ENCODE measurements at regions not wholly inside any gene's neighbourhood (a gene's known extent, or its start where the extent isn't known, plus 50 kb on each side); places are given as distances from the start of the nearest gene placed in this dataset.

GRCh38 chr2:196224756-196225155 lies 53.4 kb upstream of the STK17B start:
- no peak for DNase-seq (ENCODE audit: low spot score)

GRCh38 chr2:196225213-196225612 lies 53.8 kb upstream of the STK17B start:
- no peak for DNase-seq (ENCODE audit: low spot score)

- DNase-seq (ENCODE audit: low spot score) = no peak
These were observed 54.8 kb upstream of the STK17B start for GRCh38 chr2:196226058-196226706.

GRCh38 chr2:196226707-196227065 lies 55.3 kb upstream of the STK17B start:
- no peak for DNase-seq (ENCODE audit: low spot score)

- no peak for DNase-seq (ENCODE audit: low spot score)
These were observed 57.6 kb upstream of the STK17B start for GRCh38 chr2:196229013-196229412.

- DNase-seq (ENCODE audit: low spot score) = no peak
These were observed 58.9 kb upstream of the STK17B start for GRCh38 chr2:196230061-196230854.

- no peak for DNase-seq (ENCODE audit: low spot score)
These were observed 61.8 kb upstream of the STK17B start for GRCh38 chr2:196233021-196233804.

- no peak for DNase-seq (ENCODE audit: low spot score)
These were observed 62.6 kb upstream of the STK17B start for GRCh38 chr2:196233805-196234475.

- no peak for DNase-seq (ENCODE audit: low spot score)
These were observed 63.3 kb upstream of the STK17B start for GRCh38 chr2:196234672-196235071.

- DNase-seq (ENCODE audit: low spot score) = no peak
These were observed 67.5 kb upstream of the STK17B start for GRCh38 chr2:196238836-196239380.

GRCh38 chr2:196239622-196240587 lies 68.5 kb upstream of the STK17B start:
- DNase-seq (ENCODE audit: low spot score) = peak; percentile 71

GRCh38 chr2:196241175-196241574 lies 69.8 kb upstream of the STK17B start:
- DNase-seq (ENCODE audit: low spot score) = no peak

GRCh38 chr2:196242131-196242620 lies 70.8 kb upstream of the STK17B start:
- peak; percentile 35 for DNase-seq (ENCODE audit: low spot score)

GRCh38 chr2:196244516-196244915 lies 73.1 kb upstream of the STK17B start:
- no peak for DNase-seq (ENCODE audit: low spot score)

- no peak for DNase-seq (ENCODE audit: low spot score)
These were observed 73.6 kb upstream of the STK17B start for GRCh38 chr2:196244966-196245365.

- no peak for DNase-seq (ENCODE audit: low spot score)
These were observed 74.2 kb upstream of the STK17B start for GRCh38 chr2:196245378-196246140.

- no peak for DNase-seq (ENCODE audit: low spot score)
These were observed 76.0 kb upstream of the STK17B start for GRCh38 chr2:196247114-196247975.

GRCh38 chr2:196247976-196248280 lies 76.5 kb upstream of the STK17B start:
- DNase-seq (ENCODE audit: low spot score) = no peak

- no peak for DNase-seq (ENCODE audit: low spot score)
These were observed 77.2 kb upstream of the STK17B start for GRCh38 chr2:196248467-196249094.
